H1 (cell line): ENCODE measurements at regions not wholly inside any gene's neighbourhood (a gene's known extent, or its start where the extent isn't known, plus 50 kb on each side); places are given as distances from the start of the nearest gene placed in this dataset.

Source experiments
- JUND ChIP-seq: IDR thresholded peaks from 2 replicates; pipeline ENCODE4 v1.6.1; 2011; ENCODE audit warnings: mild to moderate bottlenecking, improper control_type of control experiment, low read length
- KDM1A ChIP-seq: fragments of 200-600, 300-600 bp; sonication (generic); IDR thresholded peaks from 2 replicates; pipeline ENCODE4 v1.7.1; 2016; ENCODE audit warnings: mild to moderate bottlenecking, low read length, borderline replicate concordance

- no peak for TF ChIP-seq KDM1A
- no peak for TF ChIP-seq JUND
These were observed 59.3 kb upstream of the SPTBN1 start (continued) for GRCh38 chr2:54396798-54397197.
